HepG2 (cell line): ENCODE measurements at regions not wholly inside any gene's neighbourhood (a gene's known extent, or its start where the extent isn't known, plus 50 kb on each side); places are given as distances from the start of the nearest gene placed in this dataset.

ENCODE experiments used
- CEBPG ChIP-seq: IDR thresholded peaks from 2 replicates; pipeline ENCODE4 v1.6.1; 2016
- FOXA3 ChIP-seq: IDR thresholded peaks from 2 replicates; pipeline ENCODE4 v1.6.1; 2016; ENCODE audit warnings: missing genetic modification reagents, missing compliant biosample characterization
- HMG20A ChIP-seq: IDR thresholded peaks from 2 replicates; pipeline ENCODE4 v1.6.1; 2016; ENCODE audit warnings: borderline replicate concordance
- NCOA2 ChIP-seq: sonication (generic); formaldehyde crosslinking; IDR thresholded peaks from 2 replicates; pipeline ENCODE4 v1.8.0; 2022; ENCODE audit warnings: inconsistent platforms
- NCOA5 ChIP-seq: sonication (generic); formaldehyde crosslinking; IDR thresholded peaks from 2 replicates; pipeline ENCODE4 v1.4.0; 2020; ENCODE audit warnings: missing genetic modification reagents
- SOX13 ChIP-seq, 3 experiments: fragments of 450-650 bp in 1 of 3; sonication (generic) in 1 of 3; formaldehyde crosslinking in 1 of 3; IDR thresholded peaks in 2 of 3; conservative IDR thresholded peaks in 1 of 3; 2 replicates each; pipeline versions ENCODE4 v1.5.0 to v1.6.1; 2016 to 2020; ENCODE audit warnings: antibody characterized with exemption in 1 of 3, mild to moderate bottlenecking in 1 of 3, missing compliant biosample characterization in 1 of 3, missing genetic modification reagents in 1 of 3, moderate library complexity in 1 of 3
- SOX5 ChIP-seq: IDR thresholded peaks from 2 replicates; pipeline ENCODE4 v1.6.1; 2016; ENCODE audit warnings: borderline replicate concordance
- TCF7 ChIP-seq: sonication (generic); IDR thresholded peaks from 2 replicates; pipeline ENCODE4 v1.6.1; 2016; ENCODE audit warnings: antibody characterized with exemption, low read depth
- ZMYM2 ChIP-seq: sonication (generic); formaldehyde crosslinking; IDR thresholded peaks from 2 replicates; pipeline ENCODE4 v1.8.0; 2022; ENCODE audit warnings: mild to moderate bottlenecking, missing genetic modification reagents
- ZNF251 ChIP-seq: sonication (generic); formaldehyde crosslinking; IDR thresholded peaks from 2 replicates; pipeline ENCODE4 v1.9.0; 2021; ENCODE audit warnings: mild to moderate bottlenecking, missing genetic modification reagents
- TF ChIP-seq, protein P1 (sequence below): IDR thresholded peaks from 2 replicates; pipeline ENCODE4 v1.4.0; 2020; ENCODE audit warnings: mild to moderate bottlenecking, missing genetic modification reagents
- TF ChIP-seq, protein P2 (sequence below): sonication (generic); formaldehyde crosslinking; IDR thresholded peaks from one replicate; pipeline ENCODE4 v1.5.1; 2020; ENCODE audit warnings: mild to moderate bottlenecking, missing genetic modification reagents; ENCODE audit errors: not compliant biosample characterization
- TF ChIP-seq, protein P3 (sequence below): sonication (generic); formaldehyde crosslinking; IDR thresholded peaks from 2 replicates; pipeline ENCODE4 v1.4.0; 2020; ENCODE audit warnings: missing genetic modification reagents

DNA sequence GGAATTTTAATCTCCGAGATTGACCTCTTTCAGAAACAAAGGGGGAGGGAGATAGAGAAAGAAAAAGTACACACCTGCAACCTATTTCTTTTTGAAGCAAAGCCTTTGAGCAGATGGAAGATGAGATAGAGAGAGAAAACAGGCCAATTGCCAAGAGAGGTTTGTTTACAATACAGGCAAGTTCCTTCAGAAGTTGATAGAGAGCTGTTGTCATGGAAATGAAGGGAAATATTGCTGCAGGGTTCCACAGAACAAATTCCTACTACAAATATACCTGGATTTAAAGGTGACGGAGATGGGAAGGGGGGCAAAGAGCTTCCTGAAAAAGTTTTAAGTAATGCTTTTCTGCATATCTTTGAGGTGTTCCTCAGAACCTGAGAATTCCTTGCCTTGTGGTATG is 388.4 kb downstream of the NDFIP2 start (continued):
- TF ChIP-seq, protein P1, sequence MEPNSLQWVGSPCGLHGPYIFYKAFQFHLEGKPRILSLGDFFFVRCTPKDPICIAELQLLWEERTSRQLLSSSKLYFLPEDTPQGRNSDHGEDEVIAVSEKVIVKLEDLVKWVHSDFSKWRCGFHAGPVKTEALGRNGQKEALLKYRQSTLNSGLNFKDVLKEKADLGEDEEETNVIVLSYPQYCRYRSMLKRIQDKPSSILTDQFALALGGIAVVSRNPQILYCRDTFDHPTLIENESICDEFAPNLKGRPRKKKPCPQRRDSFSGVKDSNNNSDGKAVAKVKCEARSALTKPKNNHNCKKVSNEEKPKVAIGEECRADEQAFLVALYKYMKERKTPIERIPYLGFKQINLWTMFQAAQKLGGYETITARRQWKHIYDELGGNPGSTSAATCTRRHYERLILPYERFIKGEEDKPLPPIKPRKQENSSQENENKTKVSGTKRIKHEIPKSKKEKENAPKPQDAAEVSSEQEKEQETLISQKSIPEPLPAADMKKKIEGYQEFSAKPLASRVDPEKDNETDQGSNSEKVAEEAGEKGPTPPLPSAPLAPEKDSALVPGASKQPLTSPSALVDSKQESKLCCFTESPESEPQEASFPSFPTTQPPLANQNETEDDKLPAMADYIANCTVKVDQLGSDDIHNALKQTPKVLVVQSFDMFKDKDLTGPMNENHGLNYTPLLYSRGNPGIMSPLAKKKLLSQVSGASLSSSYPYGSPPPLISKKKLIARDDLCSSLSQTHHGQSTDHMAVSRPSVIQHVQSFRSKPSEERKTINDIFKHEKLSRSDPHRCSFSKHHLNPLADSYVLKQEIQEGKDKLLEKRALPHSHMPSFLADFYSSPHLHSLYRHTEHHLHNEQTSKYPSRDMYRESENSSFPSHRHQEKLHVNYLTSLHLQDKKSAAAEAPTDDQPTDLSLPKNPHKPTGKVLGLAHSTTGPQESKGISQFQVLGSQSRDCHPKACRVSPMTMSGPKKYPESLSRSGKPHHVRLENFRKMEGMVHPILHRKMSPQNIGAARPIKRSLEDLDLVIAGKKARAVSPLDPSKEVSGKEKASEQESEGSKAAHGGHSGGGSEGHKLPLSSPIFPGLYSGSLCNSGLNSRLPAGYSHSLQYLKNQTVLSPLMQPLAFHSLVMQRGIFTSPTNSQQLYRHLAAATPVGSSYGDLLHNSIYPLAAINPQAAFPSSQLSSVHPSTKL (CRISPR knock-in tag) = peak; percentile 57
- peak; percentile 73 for TF ChIP-seq TCF7
- TF ChIP-seq, protein P2, sequence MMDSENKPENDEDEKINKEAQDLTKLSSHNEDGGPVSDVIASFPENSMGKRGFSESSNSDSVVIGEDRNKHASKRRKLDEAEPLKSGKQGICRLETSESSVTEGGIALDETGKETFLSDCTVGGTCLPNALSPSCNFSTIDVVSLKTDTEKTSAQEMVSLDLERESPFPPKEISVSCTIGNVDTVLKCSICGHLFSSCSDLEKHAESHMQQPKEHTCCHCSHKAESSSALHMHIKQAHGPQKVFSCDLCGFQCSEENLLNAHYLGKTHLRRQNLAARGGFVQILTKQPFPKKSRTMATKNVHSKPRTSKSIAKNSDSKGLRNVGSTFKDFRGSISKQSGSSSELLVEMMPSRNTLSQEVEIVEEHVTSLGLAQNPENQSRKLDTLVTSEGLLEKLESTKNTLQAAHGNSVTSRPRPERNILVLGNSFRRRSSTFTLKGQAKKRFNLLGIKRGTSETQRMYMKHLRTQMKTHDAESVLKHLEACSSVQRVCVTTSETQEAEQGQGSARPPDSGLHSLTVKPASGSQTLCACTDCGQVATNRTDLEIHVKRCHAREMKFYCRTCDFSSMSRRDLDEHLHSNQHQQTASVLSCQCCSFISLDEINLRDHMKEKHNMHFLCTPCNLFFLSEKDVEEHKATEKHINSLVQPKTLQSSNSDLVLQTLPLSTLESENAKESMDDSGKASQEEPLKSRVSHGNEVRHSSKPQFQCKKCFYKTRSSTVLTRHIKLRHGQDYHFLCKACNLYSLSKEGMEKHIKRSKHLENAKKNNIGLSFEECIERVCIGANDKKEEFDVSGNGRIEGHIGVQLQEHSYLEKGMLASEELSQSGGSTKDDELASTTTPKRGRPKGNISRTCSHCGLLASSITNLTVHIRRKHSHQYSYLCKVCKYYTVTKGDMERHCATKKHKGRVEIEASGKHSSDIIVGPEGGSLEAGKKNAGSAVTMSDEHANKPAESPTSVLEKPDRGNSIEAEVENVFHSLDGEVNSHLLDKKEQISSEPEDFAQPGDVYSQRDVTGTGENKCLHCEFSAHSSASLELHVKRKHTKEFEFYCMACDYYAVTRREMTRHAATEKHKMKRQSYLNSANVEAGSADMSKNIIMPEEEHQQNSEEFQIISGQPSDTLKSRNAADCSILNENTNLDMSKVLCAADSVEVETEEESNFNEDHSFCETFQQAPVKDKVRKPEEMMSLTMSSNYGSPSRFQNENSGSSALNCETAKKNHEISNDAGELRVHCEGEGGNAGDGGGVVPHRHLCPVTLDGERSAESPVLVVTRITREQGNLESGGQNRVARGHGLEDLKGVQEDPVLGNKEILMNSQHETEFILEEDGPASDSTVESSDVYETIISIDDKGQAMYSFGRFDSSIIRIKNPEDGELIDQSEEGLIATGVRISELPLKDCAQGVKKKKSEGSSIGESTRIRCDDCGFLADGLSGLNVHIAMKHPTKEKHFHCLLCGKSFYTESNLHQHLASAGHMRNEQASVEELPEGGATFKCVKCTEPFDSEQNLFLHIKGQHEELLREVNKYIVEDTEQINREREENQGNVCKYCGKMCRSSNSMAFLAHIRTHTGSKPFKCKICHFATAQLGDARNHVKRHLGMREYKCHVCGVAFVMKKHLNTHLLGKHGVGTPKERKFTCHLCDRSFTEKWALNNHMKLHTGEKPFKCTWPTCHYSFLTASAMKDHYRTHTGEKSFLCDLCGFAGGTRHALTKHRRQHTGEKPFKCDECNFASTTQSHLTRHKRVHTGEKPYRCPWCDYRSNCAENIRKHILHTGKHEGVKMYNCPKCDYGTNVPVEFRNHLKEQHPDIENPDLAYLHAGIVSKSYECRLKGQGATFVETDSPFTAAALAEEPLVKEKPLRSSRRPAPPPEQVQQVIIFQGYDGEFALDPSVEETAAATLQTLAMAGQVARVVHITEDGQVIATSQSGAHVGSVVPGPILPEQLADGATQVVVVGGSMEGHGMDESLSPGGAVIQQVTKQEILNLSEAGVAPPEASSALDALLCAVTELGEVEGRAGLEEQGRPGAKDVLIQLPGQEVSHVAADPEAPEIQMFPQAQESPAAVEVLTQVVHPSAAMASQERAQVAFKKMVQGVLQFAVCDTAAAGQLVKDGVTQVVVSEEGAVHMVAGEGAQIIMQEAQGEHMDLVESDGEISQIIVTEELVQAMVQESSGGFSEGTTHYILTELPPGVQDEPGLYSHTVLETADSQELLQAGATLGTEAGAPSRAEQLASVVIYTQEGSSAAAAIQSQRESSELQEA (CRISPR knock-in tag) = no peak
- TF ChIP-seq NCOA2 = 0 out of 2 replicates have a peak, but pooled peaks have one; percentile 31
- TF ChIP-seq FOXA3 (CRISPR knock-in tag) = peak; percentile 36
- TF ChIP-seq SOX5 (CRISPR knock-in tag) = peak; percentile 50; the same call in 1 of the 2 replicates
- no peak for TF ChIP-seq ZNF251 (CRISPR knock-in tag)
- no peak for TF ChIP-seq SOX13 (IDR thresholded peaks at IDR 0.05)
- TF ChIP-seq SOX13 (CRISPR knock-in tag; conservative IDR thresholded peaks at IDR 0.05 in 1 of 2, IDR thresholded peaks at IDR 0.05 in 1 of 2) = peak in 1 of 2 experiments; percentile 85; a peak in 2 of 4 replicates
- TF ChIP-seq CEBPG (CRISPR knock-in tag) = no peak
- peak; percentile 53; the same call in 1 of the 2 replicates for TF ChIP-seq HMG20A (CRISPR knock-in tag)
- TF ChIP-seq, protein P3, sequence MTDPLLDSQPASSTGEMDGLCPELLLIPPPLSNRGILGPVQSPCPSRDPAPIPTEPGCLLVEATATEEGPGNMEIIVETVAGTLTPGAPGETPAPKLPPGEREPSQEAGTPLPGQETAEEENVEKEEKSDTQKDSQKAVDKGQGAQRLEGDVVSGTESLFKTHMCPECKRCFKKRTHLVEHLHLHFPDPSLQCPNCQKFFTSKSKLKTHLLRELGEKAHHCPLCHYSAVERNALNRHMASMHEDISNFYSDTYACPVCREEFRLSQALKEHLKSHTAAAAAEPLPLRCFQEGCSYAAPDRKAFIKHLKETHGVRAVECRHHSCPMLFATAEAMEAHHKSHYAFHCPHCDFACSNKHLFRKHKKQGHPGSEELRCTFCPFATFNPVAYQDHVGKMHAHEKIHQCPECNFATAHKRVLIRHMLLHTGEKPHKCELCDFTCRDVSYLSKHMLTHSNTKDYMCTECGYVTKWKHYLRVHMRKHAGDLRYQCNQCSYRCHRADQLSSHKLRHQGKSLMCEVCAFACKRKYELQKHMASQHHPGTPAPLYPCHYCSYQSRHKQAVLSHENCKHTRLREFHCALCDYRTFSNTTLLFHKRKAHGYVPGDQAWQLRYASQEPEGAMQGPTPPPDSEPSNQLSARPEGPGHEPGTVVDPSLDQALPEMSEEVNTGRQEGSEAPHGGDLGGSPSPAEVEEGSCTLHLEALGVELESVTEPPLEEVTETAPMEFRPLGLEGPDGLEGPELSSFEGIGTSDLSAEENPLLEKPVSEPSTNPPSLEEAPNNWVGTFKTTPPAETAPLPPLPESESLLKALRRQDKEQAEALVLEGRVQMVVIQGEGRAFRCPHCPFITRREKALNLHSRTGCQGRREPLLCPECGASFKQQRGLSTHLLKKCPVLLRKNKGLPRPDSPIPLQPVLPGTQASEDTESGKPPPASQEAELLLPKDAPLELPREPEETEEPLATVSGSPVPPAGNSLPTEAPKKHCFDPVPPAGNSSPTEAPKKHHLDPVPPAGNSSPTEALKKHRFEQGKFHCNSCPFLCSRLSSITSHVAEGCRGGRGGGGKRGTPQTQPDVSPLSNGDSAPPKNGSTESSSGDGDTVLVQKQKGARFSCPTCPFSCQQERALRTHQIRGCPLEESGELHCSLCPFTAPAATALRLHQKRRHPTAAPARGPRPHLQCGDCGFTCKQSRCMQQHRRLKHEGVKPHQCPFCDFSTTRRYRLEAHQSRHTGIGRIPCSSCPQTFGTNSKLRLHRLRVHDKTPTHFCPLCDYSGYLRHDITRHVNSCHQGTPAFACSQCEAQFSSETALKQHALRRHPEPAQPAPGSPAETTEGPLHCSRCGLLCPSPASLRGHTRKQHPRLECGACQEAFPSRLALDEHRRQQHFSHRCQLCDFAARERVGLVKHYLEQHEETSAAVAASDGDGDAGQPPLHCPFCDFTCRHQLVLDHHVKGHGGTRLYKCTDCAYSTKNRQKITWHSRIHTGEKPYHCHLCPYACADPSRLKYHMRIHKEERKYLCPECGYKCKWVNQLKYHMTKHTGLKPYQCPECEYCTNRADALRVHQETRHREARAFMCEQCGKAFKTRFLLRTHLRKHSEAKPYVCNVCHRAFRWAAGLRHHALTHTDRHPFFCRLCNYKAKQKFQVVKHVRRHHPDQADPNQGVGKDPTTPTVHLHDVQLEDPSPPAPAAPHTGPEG (CRISPR knock-in tag) = no peak
- TF ChIP-seq NCOA5 (CRISPR knock-in tag) = no peak
- no peak for TF ChIP-seq ZMYM2 (CRISPR knock-in tag)
